ENCODE measurements at regions not wholly inside any gene's neighbourhood (a gene's known extent, or its start where the extent isn't known, plus 50 kb on each side); places are given as distances from the start of the nearest gene placed in this dataset.
"Not testable (repeated sequence)": the region's sequence is repeated elsewhere in the genome, so short reads cannot be mapped to it uniquely, and the experiment has no call there.

GRCh38 chr2:149701241-149701640, 113.7 kb upstream of the MMADHC start:
- no peak for DNase-seq (ENCODE audit: low spot score)

GRCh38 chr2:149692961-149693396, 105.4 kb upstream of the MMADHC start:
- DNase-seq (ENCODE audit: low spot score): no peak

- DNase-seq (ENCODE audit: low spot score): no peak
Measured at GRCh38 chr2:149690825-149691224, 103.2 kb upstream of the MMADHC start.

GRCh38 chr2:149687052-149687427, 99.5 kb upstream of the MMADHC start:
- DNase-seq (ENCODE audit: low spot score): no peak

- DNase-seq (ENCODE audit: low spot score): no peak
Measured at GRCh38 chr2:149686136-149687051, 98.8 kb upstream of the MMADHC start.

GRCh38 chr2:149685401-149685800, 97.8 kb upstream of the MMADHC start:
- not testable (repeated sequence) for DNase-seq (ENCODE audit: low spot score)

GRCh38 chr2:149679286-149679685, 91.7 kb upstream of the MMADHC start:
- no peak for DNase-seq (ENCODE audit: low spot score)

- no peak for DNase-seq (ENCODE audit: low spot score)
Measured at GRCh38 chr2:149677416-149677815, 89.8 kb upstream of the MMADHC start.

GRCh38 chr2:149670086-149670485, 82.5 kb upstream of the MMADHC start:
- no peak for DNase-seq (ENCODE audit: low spot score)

GRCh38 chr2:149666809-149667320, 79.3 kb upstream of the MMADHC start:
- no peak for DNase-seq (ENCODE audit: low spot score)

- DNase-seq (ENCODE audit: low spot score): no peak
Measured at GRCh38 chr2:149664896-149665295, 77.3 kb upstream of the MMADHC start.

- no peak for DNase-seq (ENCODE audit: low spot score)
Measured at GRCh38 chr2:149662556-149662955, 75.0 kb upstream of the MMADHC start.

GRCh38 chr2:149661844-149662243, 74.3 kb upstream of the MMADHC start:
- DNase-seq (ENCODE audit: low spot score): no peak

- no peak for DNase-seq (ENCODE audit: low spot score)
Measured at GRCh38 chr2:149658553-149658952, 71.0 kb upstream of the MMADHC start.

- no peak for DNase-seq (ENCODE audit: low spot score)
Measured at GRCh38 chr2:149657401-149658040, 69.9 kb upstream of the MMADHC start.

GRCh38 chr2:149656996-149657395, 69.4 kb upstream of the MMADHC start:
- DNase-seq (ENCODE audit: low spot score): no peak

- no peak for DNase-seq (ENCODE audit: low spot score)
Measured at GRCh38 chr2:149653831-149654445, 66.4 kb upstream of the MMADHC start.

GRCh38 chr2:149652926-149653325, 65.4 kb upstream of the MMADHC start:
- DNase-seq (ENCODE audit: low spot score): no peak

- DNase-seq (ENCODE audit: low spot score): no peak
Measured at GRCh38 chr2:149652526-149652925, 65.0 kb upstream of the MMADHC start.

- DNase-seq (ENCODE audit: low spot score): no peak
Measured at GRCh38 chr2:149651229-149651628, 63.7 kb upstream of the MMADHC start.

GRCh38 chr2:149650006-149650405, 62.4 kb upstream of the MMADHC start:
- no peak for DNase-seq (ENCODE audit: low spot score)

GRCh38 chr2:149648282-149649030, 60.9 kb upstream of the MMADHC start:
- DNase-seq (ENCODE audit: low spot score): peak; percentile 47
